ENCODE measurements at regions not wholly inside any gene's neighbourhood (a gene's known extent, or its start where the extent isn't known, plus 50 kb on each side); places are given as distances from the start of the nearest gene placed in this dataset.
"Not testable (repeated sequence)": the region's sequence is repeated elsewhere in the genome, so short reads cannot be mapped to it uniquely, and the experiment has no call there.

DNA sequence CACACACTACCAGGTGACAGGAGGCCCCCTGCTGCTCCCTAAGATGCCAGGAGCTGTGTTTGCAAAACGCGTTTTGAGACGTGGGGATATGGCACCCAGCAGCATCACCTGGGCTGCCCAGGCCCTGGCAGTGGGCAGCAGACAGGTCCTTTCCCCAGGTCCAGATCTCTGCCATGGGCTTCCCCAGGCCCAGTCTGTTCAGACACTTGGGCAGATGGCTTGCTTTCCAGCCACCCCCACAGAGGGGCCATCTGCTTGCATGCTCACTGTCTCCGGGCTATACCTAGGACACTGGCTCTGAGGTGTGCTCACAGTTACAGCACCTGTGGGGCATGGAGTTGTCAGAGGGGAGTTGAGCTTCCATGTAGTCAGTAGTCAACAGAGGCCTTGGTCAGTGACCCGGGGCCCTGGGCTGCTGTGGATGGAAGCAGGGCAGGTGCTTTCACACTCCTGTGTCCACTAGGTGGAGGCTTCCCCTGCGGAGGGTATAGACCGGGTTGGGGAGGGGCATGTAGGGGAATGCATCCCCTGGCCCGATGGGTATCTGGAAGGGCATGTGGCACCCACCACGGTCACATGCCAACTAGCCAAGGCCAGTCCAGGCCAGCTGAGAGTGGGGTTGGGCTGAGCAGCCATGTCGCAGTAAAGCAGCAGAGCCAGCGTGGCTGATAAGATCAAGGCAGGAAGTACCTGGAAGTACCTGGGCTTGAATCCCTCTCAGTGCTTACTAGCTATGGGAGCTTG lies 185.4 kb upstream of the SLC24A3 start:
- ATAC-seq = no peak

DNA sequence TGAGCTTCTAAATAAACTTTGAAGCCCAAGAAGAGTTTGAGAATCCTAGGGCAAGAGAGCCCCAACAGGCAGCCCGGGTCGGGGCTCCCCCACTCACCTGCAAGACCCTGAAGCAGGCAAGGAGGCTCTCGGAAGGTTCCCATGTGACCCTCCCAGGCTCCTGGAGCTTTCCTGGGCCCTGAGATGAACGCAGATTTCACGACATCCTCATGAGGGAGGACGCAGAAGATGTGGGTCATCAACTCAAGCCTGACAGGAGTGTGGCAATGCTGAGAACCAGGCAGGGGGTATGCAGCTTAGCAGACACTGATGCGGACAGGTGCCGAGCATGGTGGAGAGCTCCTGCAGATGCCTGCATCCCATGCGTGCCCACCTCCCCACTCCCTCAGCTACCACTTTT lies 184.5 kb upstream of the SLC24A3 start:
- ATAC-seq = no peak

DNA sequence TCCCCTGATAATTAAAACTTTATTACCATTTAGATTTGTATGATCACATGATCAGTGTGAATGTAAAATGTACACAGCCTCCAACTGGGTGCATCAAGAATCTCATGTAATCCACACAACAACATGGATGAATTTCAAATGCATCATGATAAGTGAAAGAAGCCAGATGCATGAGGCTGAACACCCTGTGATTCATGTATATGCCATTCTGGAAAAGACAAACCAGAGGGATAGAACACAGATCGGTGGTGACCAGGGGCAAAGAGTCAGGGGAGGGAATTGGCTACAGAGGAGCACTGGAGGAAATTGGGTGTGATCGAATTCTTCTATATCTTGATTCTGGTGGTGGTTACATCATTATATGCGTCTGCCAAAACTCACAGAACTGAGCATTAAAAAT lies 170.7 kb upstream of the SLC24A3 start:
- no peak for ATAC-seq

DNA sequence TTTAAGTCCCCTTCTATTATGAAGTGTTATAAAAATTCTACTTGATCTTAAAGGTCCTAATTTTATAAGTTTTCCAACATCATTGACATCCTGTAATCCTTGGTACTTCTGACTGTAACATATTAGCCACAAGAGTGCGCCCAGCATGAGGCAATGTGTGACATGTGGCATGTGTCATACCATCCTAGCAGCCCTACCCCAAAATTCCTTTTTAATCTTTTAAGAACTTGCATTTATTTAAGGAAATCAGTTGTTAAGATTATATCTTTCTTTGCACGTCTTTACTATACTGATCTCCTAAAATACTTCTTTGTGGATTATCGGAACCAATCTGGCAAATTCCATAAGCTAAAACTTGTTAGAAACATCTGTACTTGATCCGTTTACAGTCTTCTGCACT lies 167.1 kb upstream of the SLC24A3 start:
- peak; percentile 24 for ATAC-seq

DNA sequence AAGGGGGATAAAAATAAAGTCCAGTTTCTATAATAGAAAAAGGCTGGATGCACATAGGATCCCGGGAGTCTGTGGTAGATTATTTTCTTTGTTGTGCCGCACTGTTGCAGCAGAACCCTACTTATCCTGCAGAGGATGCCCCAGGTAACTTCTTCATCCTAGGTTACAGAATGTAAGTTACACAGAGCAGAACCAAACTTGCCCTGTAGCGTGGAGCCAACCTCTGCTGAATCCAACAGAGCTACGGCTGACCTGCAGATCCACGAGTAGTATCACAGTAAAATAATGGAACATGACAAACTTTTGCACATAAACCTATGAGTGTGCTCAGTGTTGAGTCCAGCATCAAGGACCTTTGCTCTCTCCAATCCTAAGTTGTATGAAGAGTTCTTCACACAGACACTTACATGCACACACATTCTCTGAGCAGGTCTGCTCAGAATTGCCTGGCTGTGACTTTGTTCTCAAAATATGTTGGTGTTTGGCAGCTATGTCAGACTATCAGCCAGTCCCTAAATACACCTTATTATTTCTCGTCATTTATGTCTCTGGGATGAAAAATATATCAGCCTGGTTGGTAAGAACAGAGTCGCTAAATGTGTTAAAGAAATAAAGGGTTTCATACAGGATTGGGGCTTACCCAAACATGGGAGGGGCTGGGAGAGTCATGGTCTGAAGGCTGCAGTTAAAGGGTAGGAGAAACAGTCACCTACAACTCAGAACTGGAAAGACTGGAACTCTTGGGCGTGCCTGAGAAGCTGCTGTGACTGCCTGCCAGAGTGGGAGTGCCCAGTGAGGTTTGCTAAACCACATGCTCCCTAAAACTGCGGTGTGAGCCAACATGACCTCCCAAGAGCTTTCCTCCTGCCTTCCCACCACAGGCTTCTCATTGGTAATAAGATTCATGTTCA lies 165.1 kb upstream of the SLC24A3 start:
- peak; percentile 98 for ATAC-seq

DNA sequence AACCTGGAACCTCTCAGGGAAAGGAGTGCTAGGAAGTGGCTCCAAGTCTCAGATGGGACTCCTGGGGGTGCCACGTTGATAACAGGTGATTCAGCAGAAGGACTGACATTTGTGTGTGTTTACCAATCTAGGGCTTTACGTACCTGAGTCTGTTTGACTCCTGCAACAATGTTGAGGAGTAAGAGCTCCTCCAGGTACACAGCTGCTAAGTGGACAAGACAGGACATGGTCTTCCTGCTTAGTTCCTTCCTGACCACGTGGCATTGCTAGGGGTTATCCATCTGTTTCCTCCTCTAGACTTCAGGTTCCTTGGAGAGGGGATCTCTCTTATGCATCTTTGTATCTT lies 164.5 kb upstream of the SLC24A3 start:
- peak; percentile 72 for ATAC-seq

DNA sequence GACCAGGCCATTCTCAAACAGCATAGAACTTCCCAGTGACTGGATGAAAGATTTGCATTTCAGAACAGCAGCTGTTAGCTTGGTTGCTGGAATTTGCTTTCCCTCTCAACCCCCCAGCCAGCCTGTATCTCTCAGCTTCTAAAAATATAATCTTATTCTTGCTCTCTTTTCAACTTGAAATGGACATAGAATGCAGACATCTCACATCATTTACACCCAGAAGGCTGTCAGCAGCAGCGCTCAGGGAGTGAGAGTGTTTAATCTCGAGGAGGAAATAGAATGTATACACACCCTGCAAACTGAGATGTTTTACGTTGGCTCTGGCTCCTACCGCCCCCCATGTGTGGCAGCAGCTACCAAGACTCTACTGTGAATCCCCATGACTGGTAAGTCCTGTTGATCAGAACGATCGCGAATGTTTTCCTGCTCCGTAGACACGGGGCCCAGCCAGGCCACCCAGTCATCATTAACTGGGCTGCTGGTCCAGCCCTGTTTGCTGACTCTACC lies 163.4 kb upstream of the SLC24A3 start:
- ATAC-seq = no peak

DNA sequence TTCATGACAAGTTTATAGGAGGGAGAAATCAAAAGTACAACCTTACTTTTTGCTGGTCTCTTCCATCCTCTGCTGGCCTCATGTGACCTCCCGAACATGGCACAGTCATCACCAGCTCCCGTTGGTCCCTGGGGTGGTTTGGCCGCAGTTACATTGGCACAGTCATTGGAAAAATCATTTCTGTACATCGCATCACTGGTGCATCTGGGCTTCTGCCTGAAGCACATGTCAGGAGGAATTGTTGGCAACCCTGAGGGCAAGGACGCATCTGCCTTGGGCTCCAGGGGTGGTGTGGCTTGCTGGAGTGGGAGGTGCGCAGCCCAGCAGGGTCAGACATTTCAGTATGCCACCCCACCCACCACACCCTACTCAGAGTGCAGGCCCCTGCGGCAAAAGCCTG lies 162.9 kb upstream of the SLC24A3 start:
- ATAC-seq = no peak

DNA sequence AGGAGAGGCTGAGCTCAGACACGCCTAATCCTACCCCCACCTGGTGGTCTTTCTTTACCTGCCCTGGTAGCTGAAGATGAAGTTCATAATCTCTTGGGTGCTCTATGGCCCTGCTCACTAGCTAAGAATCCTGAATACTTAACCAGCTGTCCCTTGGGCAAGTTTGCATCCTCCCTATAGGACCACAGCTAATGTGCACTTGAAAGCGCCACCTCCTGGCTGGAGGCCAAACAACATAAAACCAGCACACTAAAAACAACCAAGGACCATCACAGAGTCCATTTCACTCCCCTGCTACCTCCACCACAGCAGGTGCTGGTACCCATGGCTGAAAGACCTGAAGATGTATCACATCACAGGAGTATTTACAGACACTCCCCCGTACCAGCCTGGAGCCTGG lies 155.5 kb upstream of the SLC24A3 start:
- no peak for ATAC-seq

DNA sequence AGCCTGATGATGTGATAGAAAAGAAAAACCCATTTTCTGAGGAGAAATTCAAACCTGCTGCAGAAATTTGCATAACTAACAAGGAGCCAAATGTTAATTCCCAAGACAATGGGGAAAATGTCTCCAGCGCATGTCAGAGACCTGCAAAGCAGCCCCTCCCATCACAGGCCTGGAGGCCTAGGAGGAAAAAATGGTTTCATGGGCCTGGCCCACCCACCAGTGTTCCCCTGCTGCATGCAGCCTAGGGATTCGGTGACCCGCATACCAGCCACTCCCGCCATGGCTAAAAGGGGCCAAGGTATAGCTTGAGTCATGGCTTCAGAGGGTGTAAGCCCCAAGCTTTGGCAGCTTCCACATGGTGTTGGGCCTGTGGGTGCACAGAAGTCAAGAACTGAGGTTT lies 147.7 kb upstream of the SLC24A3 start:
- ATAC-seq = not testable (repeated sequence)

DNA sequence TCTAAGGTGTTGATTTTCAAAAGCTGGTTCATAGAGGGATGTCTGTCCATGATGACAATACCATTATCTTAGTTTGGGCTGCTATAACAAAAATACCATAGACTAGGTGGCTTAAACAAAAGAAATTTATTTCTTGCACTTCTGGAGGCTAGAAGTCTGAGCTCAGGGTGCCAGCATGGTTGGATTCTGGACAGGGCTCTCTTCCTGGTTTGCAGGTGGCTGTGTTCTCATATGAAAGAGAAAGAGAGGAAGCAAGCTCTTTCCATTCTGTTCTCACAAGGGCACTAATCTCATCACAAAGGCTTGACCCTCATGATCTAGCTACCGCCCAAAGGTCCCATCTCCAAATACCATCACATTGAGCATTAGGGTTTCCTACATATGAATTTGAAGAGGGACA lies 144.5 kb upstream of the SLC24A3 start:
- no peak for ATAC-seq

DNA sequence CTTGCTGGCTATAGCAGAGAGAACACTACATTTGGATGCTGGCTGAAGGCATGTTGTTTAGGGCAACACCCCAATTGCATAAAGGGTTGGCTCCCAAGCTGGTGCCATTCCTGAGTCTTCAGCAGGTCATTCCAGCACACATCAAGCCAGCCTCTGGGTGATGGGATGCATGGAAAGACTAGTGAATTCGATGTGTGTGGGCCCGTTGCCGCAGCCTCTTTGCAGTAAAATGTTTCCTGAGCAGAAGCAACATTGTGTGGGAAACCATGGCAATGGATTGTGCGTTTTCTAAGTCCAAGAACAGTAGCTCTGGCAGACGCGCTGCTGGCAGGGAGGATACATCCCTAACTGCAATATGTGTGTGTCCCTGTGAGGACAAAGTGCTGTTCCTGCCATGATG lies 142.4 kb upstream of the SLC24A3 start:
- ATAC-seq = no peak

DNA sequence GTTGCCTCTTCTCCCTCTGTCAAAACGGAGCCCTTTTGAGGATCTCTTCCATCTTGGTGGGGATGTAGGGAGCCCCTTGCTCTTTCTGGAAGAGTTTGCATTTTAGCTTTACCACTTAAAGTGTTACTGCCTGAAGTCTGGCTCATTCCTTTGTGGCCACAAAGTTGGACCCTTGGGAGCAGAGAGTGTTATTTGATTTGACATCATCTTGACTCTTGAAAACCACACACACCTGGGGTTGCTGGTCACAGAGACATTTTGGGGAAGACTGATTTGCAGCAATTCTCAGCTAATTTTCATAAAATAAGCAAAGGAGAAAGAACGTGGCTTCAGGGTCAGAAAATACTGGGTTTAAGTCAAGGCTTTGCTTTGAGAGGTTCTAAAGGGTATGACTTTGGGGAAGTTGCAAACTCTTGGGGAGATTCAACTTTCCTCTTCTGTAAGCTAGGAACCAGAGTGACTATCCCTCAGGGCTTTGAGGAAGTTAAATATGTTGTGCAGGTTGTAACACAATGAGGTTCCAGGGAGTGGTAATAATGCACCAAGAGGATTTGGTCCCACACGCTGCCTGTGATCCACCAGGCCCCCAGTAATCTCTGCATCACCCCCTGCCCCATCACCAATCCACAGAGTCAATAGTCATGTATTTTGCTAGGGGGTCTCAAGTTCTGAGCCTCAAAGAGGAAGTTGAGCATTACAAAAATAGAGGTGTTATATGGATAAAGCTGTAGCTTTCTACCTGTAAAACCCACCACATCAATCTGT lies 141.6 kb upstream of the SLC24A3 start:
- ATAC-seq = no peak

DNA sequence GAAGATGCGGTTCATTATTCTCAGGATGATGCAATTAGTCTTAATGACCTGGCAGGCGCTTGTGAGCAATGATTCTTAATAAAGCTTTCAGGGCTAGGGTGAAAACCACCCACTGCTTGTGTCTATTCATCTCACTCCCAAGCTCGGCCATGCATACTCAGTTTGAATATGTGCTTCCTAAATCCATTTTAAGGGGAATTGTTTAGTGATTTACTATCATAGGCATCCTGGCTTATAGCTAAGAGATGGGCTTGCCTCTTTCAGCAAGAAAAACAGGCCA lies 141.1 kb upstream of the SLC24A3 start:
- no peak for ATAC-seq

DNA sequence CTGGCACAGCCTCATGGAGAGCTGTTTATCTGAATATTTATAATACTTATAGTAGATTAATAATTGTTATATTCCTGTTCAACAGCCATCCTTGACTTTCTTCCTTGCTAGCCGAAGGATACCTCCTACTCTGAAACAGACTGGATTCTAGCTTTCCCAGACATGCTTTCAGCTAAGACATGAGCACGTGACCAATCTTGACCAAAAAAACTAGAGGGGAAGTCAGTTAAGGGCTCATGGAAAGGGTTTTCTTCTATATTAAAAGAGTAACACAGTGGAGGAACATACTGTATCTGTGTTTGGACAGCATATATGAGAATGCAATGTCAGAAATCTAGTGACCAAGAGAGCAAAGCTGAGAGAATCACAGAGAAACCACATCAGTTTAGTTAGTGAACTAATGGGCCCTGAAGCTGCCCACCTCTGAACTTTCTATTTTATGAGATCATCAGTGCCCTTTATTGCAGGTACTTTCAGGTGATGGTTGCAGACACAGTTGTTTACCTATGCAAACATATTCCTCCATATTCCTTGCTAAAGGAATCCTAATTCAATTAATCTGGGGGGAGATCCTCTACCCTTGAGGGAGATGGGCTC lies 140.4 kb upstream of the SLC24A3 start:
- ATAC-seq = no peak

DNA sequence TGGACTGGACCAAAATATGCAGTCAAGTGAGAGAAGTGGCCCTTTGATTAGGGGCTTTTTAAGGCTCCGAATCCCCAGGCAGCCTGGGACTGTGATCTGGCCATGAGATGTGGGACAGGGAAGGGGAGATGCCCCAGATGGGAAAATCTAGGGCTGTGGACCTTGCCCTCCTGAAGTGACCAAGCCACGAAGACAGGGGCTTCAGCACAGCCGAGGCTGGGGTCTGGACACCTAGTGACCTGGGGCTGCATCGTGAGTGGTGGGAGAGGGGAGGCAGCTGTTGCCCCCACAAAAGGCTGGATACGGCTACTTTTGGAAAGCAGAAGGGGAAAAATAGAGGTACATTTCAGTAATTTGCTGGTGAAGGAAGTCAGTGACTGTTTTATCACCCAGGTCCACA lies 139.5 kb upstream of the SLC24A3 start:
- ATAC-seq = no peak

DNA sequence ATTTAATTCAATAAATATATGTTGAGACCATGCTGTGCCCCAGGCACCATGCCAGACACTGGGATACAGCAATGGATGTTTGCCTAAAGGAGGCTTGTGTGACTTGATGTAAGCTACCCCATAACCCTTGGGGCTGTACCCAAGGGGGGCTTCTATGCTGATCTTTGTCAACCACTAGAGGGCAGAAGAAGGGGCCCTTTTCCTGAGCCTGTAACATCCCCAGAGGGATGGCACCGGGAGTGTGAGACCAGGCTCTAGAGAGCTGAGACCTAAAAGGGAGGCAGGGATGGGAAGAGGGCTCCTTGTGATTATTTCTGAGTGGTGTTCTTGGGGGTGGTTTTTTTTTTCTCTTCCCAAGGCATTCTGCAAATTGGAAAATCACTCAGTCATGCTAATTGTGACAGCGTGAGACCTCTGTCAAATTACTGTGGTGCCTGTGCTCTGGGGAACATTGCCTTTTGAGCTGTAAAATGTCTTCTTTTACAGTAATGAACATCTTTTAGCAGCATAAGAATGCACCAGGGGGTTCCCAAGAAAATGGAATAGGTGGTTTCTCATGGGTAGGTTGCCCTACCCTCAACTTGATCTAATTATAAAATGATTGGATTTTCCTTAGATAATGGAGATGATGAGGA lies 138.7 kb upstream of the SLC24A3 start:
- ATAC-seq = no peak

DNA sequence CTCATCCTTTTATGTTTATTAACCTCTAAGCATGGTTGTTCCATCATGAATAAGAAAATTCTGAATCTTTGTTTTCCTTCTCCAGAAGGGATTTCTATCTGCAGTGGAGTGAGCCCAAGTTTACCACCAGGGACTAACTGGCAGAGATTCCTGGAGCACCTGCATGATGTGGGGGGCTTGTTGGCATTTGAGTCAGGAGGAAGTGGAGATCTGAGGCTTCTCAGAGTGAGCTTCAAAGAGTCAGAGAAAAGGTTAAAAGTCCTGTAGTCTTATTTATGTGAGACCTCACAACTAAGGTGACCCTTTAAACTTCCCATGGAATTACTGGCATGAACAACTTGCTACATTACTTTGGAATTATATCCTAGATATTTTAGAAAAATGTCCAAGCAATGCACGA lies 138.1 kb upstream of the SLC24A3 start:
- no peak for ATAC-seq

DNA sequence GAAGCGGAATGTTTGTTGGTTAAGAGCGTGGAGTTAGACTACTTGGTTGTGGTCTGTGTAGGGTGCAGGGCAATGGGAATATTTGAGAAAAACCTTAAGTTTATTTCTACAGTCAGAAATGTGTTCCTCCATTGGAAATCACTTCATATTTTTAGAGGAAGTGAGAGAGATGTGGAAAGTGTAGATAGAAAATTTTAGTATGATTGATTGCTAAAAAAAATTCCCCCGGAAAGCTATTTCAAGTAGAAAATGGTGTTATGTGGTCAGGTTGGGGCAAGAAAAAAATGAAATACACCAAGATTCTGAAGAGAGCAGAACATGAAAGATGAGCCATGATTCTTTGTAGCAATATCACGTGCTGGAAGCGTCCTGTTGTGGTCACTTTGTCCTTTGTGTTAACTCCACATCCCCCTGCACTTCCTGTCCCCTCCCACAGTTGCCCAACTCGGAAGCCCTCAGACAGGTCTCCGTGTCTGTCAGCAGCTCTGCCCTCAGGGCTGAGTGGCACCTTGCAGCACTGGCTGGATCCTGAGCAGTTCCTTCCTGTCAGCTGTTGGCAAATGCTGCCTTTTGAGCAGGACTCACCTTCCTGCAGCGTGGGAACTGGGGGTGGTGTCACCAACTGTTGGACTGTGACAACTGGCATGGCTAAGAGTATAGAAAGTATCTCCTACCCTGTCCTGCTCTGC lies 137.5 kb upstream of the SLC24A3 start:
- ATAC-seq = peak; percentile 85

DNA sequence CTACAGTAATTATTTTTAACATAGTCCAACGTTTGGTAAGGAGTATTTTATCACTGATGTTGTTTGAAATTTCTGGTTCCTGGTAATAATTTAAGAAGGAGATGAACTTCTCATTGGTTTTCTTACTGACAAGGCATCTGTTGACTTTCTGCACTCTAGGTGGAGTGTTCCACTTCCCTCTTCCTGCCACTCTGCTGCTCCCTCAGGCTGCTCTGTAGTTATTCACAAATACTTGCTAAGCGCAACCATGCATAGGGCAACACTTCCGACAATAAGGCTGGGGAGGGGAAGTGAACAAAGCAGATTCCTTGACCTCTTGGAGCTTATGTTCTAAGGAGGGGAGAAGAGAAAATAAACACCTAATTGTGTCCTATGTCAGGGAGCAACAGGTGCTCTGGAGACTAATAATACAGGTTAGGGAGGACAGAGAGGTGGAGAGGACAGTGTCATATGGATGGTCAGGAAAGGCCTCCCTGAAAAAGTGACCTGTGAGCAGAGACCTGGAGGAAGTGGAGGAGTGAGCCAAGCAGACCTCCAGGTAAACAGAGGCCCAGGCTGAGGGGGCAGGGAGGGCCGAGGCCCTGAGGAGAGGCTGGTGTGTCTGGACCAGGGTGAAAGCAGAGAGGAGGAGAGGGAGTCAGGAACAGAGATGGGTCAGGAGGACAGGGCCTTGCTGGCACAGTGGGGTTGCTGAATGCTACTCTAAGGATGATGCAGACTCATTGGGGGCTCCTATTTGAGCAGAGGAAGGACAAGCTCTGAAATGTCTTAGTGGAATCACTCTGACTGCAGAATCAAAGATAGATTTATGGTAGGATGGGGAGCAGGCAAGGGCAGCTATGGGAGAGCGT lies 134.8 kb upstream of the SLC24A3 start:
- no peak for ATAC-seq
